ENCODE measurements at regions not wholly inside any gene's neighbourhood (a gene's known extent, or its start where the extent isn't known, plus 50 kb on each side); places are given as distances from the start of the nearest gene placed in this dataset.

GRCh38 chr5:165885623-165886350 lies 2380.4 kb downstream of the MAT2B start:
- no peak overlapping the region for H3K4me3 ChIP-seq (ENCODE audit: insufficient read depth, low read depth, low read length)
- no peaks in the 10 kb centered on the region for H3K27me3 ChIP-seq (ENCODE audit: control insufficient read depth, insufficient read depth, low read length, poor library complexity, severe bottlenecking)
- no peaks in the 10 kb centered on the region for H3K4me1 ChIP-seq (ENCODE audit: control insufficient read depth, insufficient read depth, low read length)
- no peaks in the 10 kb centered on the region for H3K36me3 ChIP-seq (ENCODE audit: control insufficient read depth, insufficient read depth, low read length)
- WGBS, 2 experiments: 93 to 95% methylated on average over 10 of the region's 12 CpGs
- no peaks in the 10 kb centered on the region for H3K9me3 ChIP-seq (ENCODE audit: control insufficient read depth, low read length)
- no peak overlapping the region for H3K27ac ChIP-seq (ENCODE audit: insufficient read depth, low read depth, low read length, poor library complexity, severe bottlenecking)

- Histone ChIP-seq H3K4me3 (ENCODE audit: insufficient read depth, low read depth, low read length) (no peak overlapping the region), H3K27me3 (ENCODE audit: control insufficient read depth, insufficient read depth, low read length, poor library complexity, severe bottlenecking) (no peaks in the 10 kb centered on the region), H3K36me3 (ENCODE audit: control insufficient read depth, insufficient read depth, low read length) (no peaks in the 10 kb centered on the region), H3K4me1 (ENCODE audit: control insufficient read depth, insufficient read depth, low read length) (no peaks in the 10 kb centered on the region), H3K9me3 (ENCODE audit: control insufficient read depth, low read length) (no peaks in the 10 kb centered on the region), H3K27ac (ENCODE audit: insufficient read depth, low read depth, low read length, poor library complexity, severe bottlenecking) (no peak overlapping the region)
- WGBS, 2 experiments: 90% methylated on average over 2 of the region's 2 CpGs; no CpG with 5 or more reads in 1 of the 2 experiments
Measured at GRCh38 chr5:165887147-165887546, 2381.7 kb downstream of the MAT2B start.

GRCh38 chr5:165892383-165892782 lies 2387.0 kb downstream of the MAT2B start:
- Histone ChIP-seq H3K27me3 (ENCODE audit: control insufficient read depth, insufficient read depth, low read length, poor library complexity, severe bottlenecking) (no peaks in the 10 kb centered on the region), H3K27ac (ENCODE audit: insufficient read depth, low read depth, low read length, poor library complexity, severe bottlenecking) (no peak overlapping the region), H3K4me3 (ENCODE audit: insufficient read depth, low read depth, low read length) (no peak overlapping the region), H3K36me3 (ENCODE audit: control insufficient read depth, insufficient read depth, low read length) (no peaks in the 10 kb centered on the region), H3K4me1 (ENCODE audit: control insufficient read depth, insufficient read depth, low read length) (no peaks in the 10 kb centered on the region), H3K9me3 (ENCODE audit: control insufficient read depth, low read length) (no peaks in the 10 kb centered on the region)
- WGBS, 2 experiments: 93 to 96% methylated on average over 6 of the region's 6 CpGs

- H3K4me3 ChIP-seq (ENCODE audit: insufficient read depth, low read depth, low read length): no peak overlapping the region
- no peak overlapping the region for H3K27ac ChIP-seq (ENCODE audit: insufficient read depth, low read depth, low read length, poor library complexity, severe bottlenecking)
- 91 to 95% methylated on average over 2 of the region's 3 CpGs for WGBS, 2 experiments
- no peaks in the 10 kb centered on the region for H3K27me3 ChIP-seq (ENCODE audit: control insufficient read depth, insufficient read depth, low read length, poor library complexity, severe bottlenecking)
- no peaks in the 10 kb centered on the region for H3K9me3 ChIP-seq (ENCODE audit: control insufficient read depth, low read length)
- H3K4me1 ChIP-seq (ENCODE audit: control insufficient read depth, insufficient read depth, low read length): no peaks in the 10 kb centered on the region
- H3K36me3 ChIP-seq (ENCODE audit: control insufficient read depth, insufficient read depth, low read length): no peaks in the 10 kb centered on the region
Measured at GRCh38 chr5:165894916-165895315, 2389.5 kb downstream of the MAT2B start.

- WGBS, 2 experiments: 96% methylated on average over 1 of the region's 1 CpG
- Histone ChIP-seq H3K9me3 (ENCODE audit: control insufficient read depth, low read length) (no peaks in the 10 kb centered on the region), H3K36me3 (ENCODE audit: control insufficient read depth, insufficient read depth, low read length) (no peaks in the 10 kb centered on the region), H3K4me3 (ENCODE audit: insufficient read depth, low read depth, low read length) (no peak overlapping the region), H3K27me3 (ENCODE audit: control insufficient read depth, insufficient read depth, low read length, poor library complexity, severe bottlenecking) (no peaks in the 10 kb centered on the region), H3K27ac (ENCODE audit: insufficient read depth, low read depth, low read length, poor library complexity, severe bottlenecking) (no peak overlapping the region), H3K4me1 (ENCODE audit: control insufficient read depth, insufficient read depth, low read length) (no peaks in the 10 kb centered on the region)
Measured at GRCh38 chr5:165903835-165904234, 2387.6 kb upstream of the WWC1 start.

GRCh38 chr5:165906871-165907270 lies 2384.6 kb upstream of the WWC1 start:
- H3K4me1 ChIP-seq (ENCODE audit: control insufficient read depth, insufficient read depth, low read length): no peaks in the 10 kb centered on the region
- no peaks in the 10 kb centered on the region for H3K9me3 ChIP-seq (ENCODE audit: control insufficient read depth, low read length)
- no peaks in the 10 kb centered on the region for H3K27me3 ChIP-seq (ENCODE audit: control insufficient read depth, insufficient read depth, low read length, poor library complexity, severe bottlenecking)
- no peak overlapping the region for H3K4me3 ChIP-seq (ENCODE audit: insufficient read depth, low read depth, low read length)
- no peaks in the 10 kb centered on the region for H3K36me3 ChIP-seq (ENCODE audit: control insufficient read depth, insufficient read depth, low read length)
- H3K27ac ChIP-seq (ENCODE audit: insufficient read depth, low read depth, low read length, poor library complexity, severe bottlenecking): no peak overlapping the region

GRCh38 chr5:165913059-165913458 lies 2378.4 kb upstream of the WWC1 start:
- H3K27ac ChIP-seq (ENCODE audit: insufficient read depth, low read depth, low read length, poor library complexity, severe bottlenecking): no peak overlapping the region
- no peaks in the 10 kb centered on the region for H3K4me1 ChIP-seq (ENCODE audit: control insufficient read depth, insufficient read depth, low read length)
- WGBS, 2 experiments: 93 to 100% methylated on average over 1 to 2 of the region's 2 CpGs
- H3K36me3 ChIP-seq (ENCODE audit: control insufficient read depth, insufficient read depth, low read length): no peaks in the 10 kb centered on the region
- H3K27me3 ChIP-seq (ENCODE audit: control insufficient read depth, insufficient read depth, low read length, poor library complexity, severe bottlenecking): no peaks in the 10 kb centered on the region
- H3K4me3 ChIP-seq (ENCODE audit: insufficient read depth, low read depth, low read length): no peak overlapping the region
- H3K9me3 ChIP-seq (ENCODE audit: control insufficient read depth, low read length): no peaks in the 10 kb centered on the region

GRCh38 chr5:165914456-165914855 lies 2377.0 kb upstream of the WWC1 start:
- Histone ChIP-seq H3K36me3 (ENCODE audit: control insufficient read depth, insufficient read depth, low read length) (no peaks in the 10 kb centered on the region), H3K4me3 (ENCODE audit: insufficient read depth, low read depth, low read length) (no peak overlapping the region), H3K27ac (ENCODE audit: insufficient read depth, low read depth, low read length, poor library complexity, severe bottlenecking) (no peak overlapping the region), H3K9me3 (ENCODE audit: control insufficient read depth, low read length) (no peaks in the 10 kb centered on the region), H3K27me3 (ENCODE audit: control insufficient read depth, insufficient read depth, low read length, poor library complexity, severe bottlenecking) (no peaks in the 10 kb centered on the region), H3K4me1 (ENCODE audit: control insufficient read depth, insufficient read depth, low read length) (no peaks in the 10 kb centered on the region)
- WGBS, 2 experiments: 89 to 95% methylated on average over 5 of the region's 6 CpGs

- H3K27ac ChIP-seq (ENCODE audit: insufficient read depth, low read depth, low read length, poor library complexity, severe bottlenecking): no peak overlapping the region
- H3K4me1 ChIP-seq (ENCODE audit: control insufficient read depth, insufficient read depth, low read length): no peaks in the 10 kb centered on the region
- no peaks in the 10 kb centered on the region for H3K36me3 ChIP-seq (ENCODE audit: control insufficient read depth, insufficient read depth, low read length)
- H3K4me3 ChIP-seq (ENCODE audit: insufficient read depth, low read depth, low read length): no peak overlapping the region
- H3K27me3 ChIP-seq (ENCODE audit: control insufficient read depth, insufficient read depth, low read length, poor library complexity, severe bottlenecking): no peaks in the 10 kb centered on the region
- 95 to 98% methylated on average over 17 to 19 of the region's 20 CpGs for WGBS, 2 experiments
- no peaks in the 10 kb centered on the region for H3K9me3 ChIP-seq (ENCODE audit: control insufficient read depth, low read length)
Measured at GRCh38 chr5:165919196-165919595, 2372.2 kb upstream of the WWC1 start.

GRCh38 chr5:165920655-165921054 lies 2370.8 kb upstream of the WWC1 start:
- Histone ChIP-seq H3K4me1 (ENCODE audit: control insufficient read depth, insufficient read depth, low read length) (no peaks in the 10 kb centered on the region), H3K4me3 (ENCODE audit: insufficient read depth, low read depth, low read length) (no peak overlapping the region), H3K36me3 (ENCODE audit: control insufficient read depth, insufficient read depth, low read length) (no peaks in the 10 kb centered on the region), H3K9me3 (ENCODE audit: control insufficient read depth, low read length) (no peaks in the 10 kb centered on the region), H3K27ac (ENCODE audit: insufficient read depth, low read depth, low read length, poor library complexity, severe bottlenecking) (no peak overlapping the region), H3K27me3 (ENCODE audit: control insufficient read depth, insufficient read depth, low read length, poor library complexity, severe bottlenecking) (no peaks in the 10 kb centered on the region)
- 100% methylated on average over 1 of the region's 1 CpG; no CpG with 5 or more reads in 1 of the 2 experiments for WGBS, 2 experiments

GRCh38 chr5:165928971-165929370 lies 2362.5 kb upstream of the WWC1 start:
- Histone ChIP-seq H3K27me3 (ENCODE audit: control insufficient read depth, insufficient read depth, low read length, poor library complexity, severe bottlenecking) (no peaks in the 10 kb centered on the region), H3K27ac (ENCODE audit: insufficient read depth, low read depth, low read length, poor library complexity, severe bottlenecking) (no peak overlapping the region), H3K4me3 (ENCODE audit: insufficient read depth, low read depth, low read length) (no peak overlapping the region), H3K9me3 (ENCODE audit: control insufficient read depth, low read length) (no peaks in the 10 kb centered on the region), H3K36me3 (ENCODE audit: control insufficient read depth, insufficient read depth, low read length) (no peaks in the 10 kb centered on the region), H3K4me1 (ENCODE audit: control insufficient read depth, insufficient read depth, low read length) (no peaks in the 10 kb centered on the region)
- WGBS, 2 experiments: 94 to 98% methylated on average over 6 of the region's 6 CpGs

All from ectodermal cell (in vitro differentiated cells).